ENCODE measurements at regions not wholly inside any gene's neighbourhood (a gene's known extent, or its start where the extent isn't known, plus 50 kb on each side); places are given as distances from the start of the nearest gene placed in this dataset.
A peak's percentile ranks its signal among the peaks of the same experiment; 100 is the strongest.
"Not testable (repeated sequence)": the region's sequence is repeated elsewhere in the genome, so short reads cannot be mapped to it uniquely, and the experiment has no call there.

- no peaks in the 10 kb centered on the region for H3K27me3 ChIP-seq (ENCODE audit: control insufficient read depth in 3 of 3, insufficient read depth in 3 of 3, low read depth in 1 of 3, low read length in 3 of 3)
- H2BK120ac ChIP-seq (ENCODE audit: low read depth, low read length): no peak overlapping the region
- H3K27ac ChIP-seq (replicated peaks; ENCODE audit: low read length): no peak overlapping the region
- no peak overlapping the region for H3K18ac ChIP-seq (ENCODE audit: low read length)
- no peak overlapping the region for H2AK5ac ChIP-seq (ENCODE audit: low read depth, low read length)
- H3K4ac ChIP-seq (ENCODE audit: low read length): no peak overlapping the region
- no peak overlapping the region for H2BK5ac ChIP-seq (ENCODE audit: low read length)
- H2BK15ac ChIP-seq (ENCODE audit: low read length): no peak overlapping the region
- H4K8ac ChIP-seq (ENCODE audit: low read depth, low read length): no peak overlapping the region
- peak overlapping the region in 1 of 2 donors; percentile 7 for H3K4me3 ChIP-seq (ENCODE audit: low read length in 2 of 2)
- no peak overlapping the region for H3K9ac ChIP-seq (ENCODE audit: low read depth, low read length, poor library complexity)
- no peak overlapping the region for H3K14ac ChIP-seq (ENCODE audit: low read length)
- no peak overlapping the region for H3K23ac ChIP-seq (ENCODE audit: low read depth, low read length, poor library complexity)
- H2AFZ ChIP-seq (ENCODE audit: low read length): no peak overlapping the region
- no peaks in the 10 kb centered on the region for H3K79me1 ChIP-seq (ENCODE audit: low read depth, low read length)
- DNase-seq (ENCODE audit: low spot score): no peak
- no CpG with 5 or more reads among the region's 9 CpGs for WGBS, 2 donors (ENCODE audit: extremely low coverage in 2 of 2, insufficient read length in 2 of 2, insufficient replicate concordance in 1 of 2)
- no peaks in the 10 kb centered on the region for H3K36me3 ChIP-seq (replicated peaks in 1 of 2; ENCODE audit: control insufficient read depth in 2 of 2, insufficient read depth in 2 of 2, low read length in 2 of 2)
- H2BK12ac ChIP-seq (ENCODE audit: low read length): no peak overlapping the region
- no peak overlapping the region for H3K4me2 ChIP-seq (ENCODE audit: insufficient read depth, low read length, poor library complexity, severe bottlenecking)
- no peaks in the 10 kb centered on the region for H3K9me3 ChIP-seq (replicated peaks in 1 of 2; ENCODE audit: control insufficient read depth in 2 of 2, insufficient read depth in 1 of 2, low read depth in 1 of 2, low read length in 2 of 2)
- peaks cover 0 to 2% of the 10 kb centered on the region in 2 donors for H3K4me1 ChIP-seq (ENCODE audit: control insufficient read depth in 2 of 2, insufficient read depth in 1 of 2, low read depth in 1 of 2, low read length in 2 of 2)
- no peak overlapping the region for H4K91ac ChIP-seq (ENCODE audit: low read depth, low read length, poor library complexity)
Observed at GRCh38 chr3:124063197-124063909, 71.4 kb upstream of the ROPN1 start.

- no peaks in the 10 kb centered on the region for H3K9me3 ChIP-seq (replicated peaks in 1 of 2; ENCODE audit: control insufficient read depth in 2 of 2, insufficient read depth in 1 of 2, low read depth in 1 of 2, low read length in 2 of 2)
- no peak overlapping the region for H3K9ac ChIP-seq (ENCODE audit: low read depth, low read length, poor library complexity)
- no peak overlapping the region for H2BK5ac ChIP-seq (ENCODE audit: low read length)
- no CpG with 5 or more reads among the region's 1 CpG for WGBS, 2 donors (ENCODE audit: extremely low coverage in 2 of 2, insufficient read length in 2 of 2, insufficient replicate concordance in 1 of 2)
- H3K36me3 ChIP-seq (replicated peaks in 1 of 2; ENCODE audit: control insufficient read depth in 2 of 2, insufficient read depth in 2 of 2, low read length in 2 of 2): no peaks in the 10 kb centered on the region
- no peak overlapping the region for H2AFZ ChIP-seq (ENCODE audit: low read length)
- H4K91ac ChIP-seq (ENCODE audit: low read depth, low read length, poor library complexity): no peak overlapping the region
- DNase-seq (ENCODE audit: low spot score): no peak
- no peak overlapping the region for H2BK12ac ChIP-seq (ENCODE audit: low read length)
- no peak overlapping the region for H3K18ac ChIP-seq (ENCODE audit: low read length)
- H3K4me2 ChIP-seq (ENCODE audit: insufficient read depth, low read length, poor library complexity, severe bottlenecking): no peak overlapping the region
- H2AK5ac ChIP-seq (ENCODE audit: low read depth, low read length): no peak overlapping the region
- H3K4me3 ChIP-seq (ENCODE audit: low read length in 2 of 2): no peak overlapping the region
- no peak overlapping the region for H3K23ac ChIP-seq (ENCODE audit: low read depth, low read length, poor library complexity)
- H3K4ac ChIP-seq (ENCODE audit: low read length): no peak overlapping the region
- H3K27me3 ChIP-seq (ENCODE audit: control insufficient read depth in 3 of 3, insufficient read depth in 3 of 3, low read depth in 1 of 3, low read length in 3 of 3): no peaks in the 10 kb centered on the region
- peaks cover 0 to 2% of the 10 kb centered on the region in 2 donors for H3K4me1 ChIP-seq (ENCODE audit: control insufficient read depth in 2 of 2, insufficient read depth in 1 of 2, low read depth in 1 of 2, low read length in 2 of 2)
- H4K8ac ChIP-seq (ENCODE audit: low read depth, low read length): no peak overlapping the region
- no peak overlapping the region for H2BK120ac ChIP-seq (ENCODE audit: low read depth, low read length)
- no peak overlapping the region for H2BK15ac ChIP-seq (ENCODE audit: low read length)
- H3K14ac ChIP-seq (ENCODE audit: low read length): no peak overlapping the region
- H3K79me1 ChIP-seq (ENCODE audit: low read depth, low read length): no peaks in the 10 kb centered on the region
- no peak overlapping the region for H3K27ac ChIP-seq (replicated peaks; ENCODE audit: low read length)
Observed at GRCh38 chr3:124064050-124064449, 72.1 kb upstream of the ROPN1 start.

- not testable (repeated sequence) for H3K9me3 ChIP-seq (replicated peaks in 1 of 2; ENCODE audit: control insufficient read depth in 2 of 2, insufficient read depth in 1 of 2, low read depth in 1 of 2, low read length in 2 of 2); H2BK5ac ChIP-seq (ENCODE audit: low read length); H2BK15ac ChIP-seq (ENCODE audit: low read length); DNase-seq (ENCODE audit: low spot score); H2AK5ac ChIP-seq (ENCODE audit: low read depth, low read length); H3K36me3 ChIP-seq (replicated peaks in 1 of 2; ENCODE audit: control insufficient read depth in 2 of 2, insufficient read depth in 2 of 2, low read length in 2 of 2); H3K4ac ChIP-seq (ENCODE audit: low read length); H2BK120ac ChIP-seq (ENCODE audit: low read depth, low read length); H3K18ac ChIP-seq (ENCODE audit: low read length); H4K8ac ChIP-seq (ENCODE audit: low read depth, low read length); H3K27ac ChIP-seq (replicated peaks; ENCODE audit: low read length); H3K27me3 ChIP-seq (ENCODE audit: control insufficient read depth in 3 of 3, insufficient read depth in 3 of 3, low read depth in 1 of 3, low read length in 3 of 3); H3K4me2 ChIP-seq (ENCODE audit: insufficient read depth, low read length, poor library complexity, severe bottlenecking); H3K9ac ChIP-seq (ENCODE audit: low read depth, low read length, poor library complexity); H3K79me1 ChIP-seq (ENCODE audit: low read depth, low read length); H3K4me3 ChIP-seq (ENCODE audit: low read length in 2 of 2); H2BK12ac ChIP-seq (ENCODE audit: low read length); H3K4me1 ChIP-seq (ENCODE audit: control insufficient read depth in 2 of 2, insufficient read depth in 1 of 2, low read depth in 1 of 2, low read length in 2 of 2); H3K23ac ChIP-seq (ENCODE audit: low read depth, low read length, poor library complexity); H2AFZ ChIP-seq (ENCODE audit: low read length); H4K91ac ChIP-seq (ENCODE audit: low read depth, low read length, poor library complexity); H3K14ac ChIP-seq (ENCODE audit: low read length)
- WGBS, 2 donors (ENCODE audit: extremely low coverage in 2 of 2, insufficient read length in 2 of 2, insufficient replicate concordance in 1 of 2): no CpG with 5 or more reads among the region's 3 CpGs
Observed at GRCh38 chr3:124066543-124066942, 74.6 kb upstream of the ROPN1 start.

- no CpG with 5 or more reads among the region's 2 CpGs for WGBS, 2 donors (ENCODE audit: extremely low coverage in 2 of 2, insufficient read length in 2 of 2, insufficient replicate concordance in 1 of 2)
- not testable (repeated sequence) for H2AFZ ChIP-seq (ENCODE audit: low read length); H3K4me2 ChIP-seq (ENCODE audit: insufficient read depth, low read length, poor library complexity, severe bottlenecking); H4K8ac ChIP-seq (ENCODE audit: low read depth, low read length); H2BK5ac ChIP-seq (ENCODE audit: low read length); H2AK5ac ChIP-seq (ENCODE audit: low read depth, low read length); H3K79me1 ChIP-seq (ENCODE audit: low read depth, low read length); DNase-seq (ENCODE audit: low spot score); H3K4me1 ChIP-seq (ENCODE audit: control insufficient read depth in 2 of 2, insufficient read depth in 1 of 2, low read depth in 1 of 2, low read length in 2 of 2); H2BK12ac ChIP-seq (ENCODE audit: low read length); H2BK120ac ChIP-seq (ENCODE audit: low read depth, low read length); H3K9ac ChIP-seq (ENCODE audit: low read depth, low read length, poor library complexity); H3K23ac ChIP-seq (ENCODE audit: low read depth, low read length, poor library complexity); H3K27me3 ChIP-seq (ENCODE audit: control insufficient read depth in 3 of 3, insufficient read depth in 3 of 3, low read depth in 1 of 3, low read length in 3 of 3); H3K4ac ChIP-seq (ENCODE audit: low read length); H2BK15ac ChIP-seq (ENCODE audit: low read length); H3K14ac ChIP-seq (ENCODE audit: low read length); H3K36me3 ChIP-seq (replicated peaks in 1 of 2; ENCODE audit: control insufficient read depth in 2 of 2, insufficient read depth in 2 of 2, low read length in 2 of 2); H3K18ac ChIP-seq (ENCODE audit: low read length); H3K9me3 ChIP-seq (replicated peaks in 1 of 2; ENCODE audit: control insufficient read depth in 2 of 2, insufficient read depth in 1 of 2, low read depth in 1 of 2, low read length in 2 of 2); H3K4me3 ChIP-seq (ENCODE audit: low read length in 2 of 2); H3K27ac ChIP-seq (replicated peaks; ENCODE audit: low read length); H4K91ac ChIP-seq (ENCODE audit: low read depth, low read length, poor library complexity)
Observed at GRCh38 chr3:124069706-124070105, 77.8 kb upstream of the ROPN1 start.

All from neuronal stem cell (in vitro differentiated cells).